ENCODE measurements at regions not wholly inside any gene's neighbourhood (a gene's known extent, or its start where the extent isn't known, plus 50 kb on each side); places are given as distances from the start of the nearest gene placed in this dataset.

DNA sequence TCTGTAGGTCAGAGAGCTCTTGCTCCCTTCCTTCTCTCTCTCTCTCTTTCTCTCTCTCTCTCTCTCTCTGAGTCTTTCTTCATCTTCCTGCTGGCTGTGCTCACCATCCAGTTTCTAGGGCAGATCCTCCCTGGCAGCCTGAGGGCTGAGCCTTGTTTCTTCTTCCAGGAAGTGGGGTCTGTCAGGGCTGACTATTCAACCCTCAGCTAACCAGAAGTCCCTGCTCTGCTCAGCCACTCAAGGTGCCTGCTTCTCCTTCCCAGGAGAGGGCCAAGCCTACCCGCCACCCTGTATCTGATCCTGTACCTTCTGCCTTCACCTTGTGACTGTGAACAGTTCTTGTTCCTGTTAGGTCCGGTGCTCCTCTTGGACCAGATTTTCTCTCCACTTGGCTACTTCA lies 107.6 kb upstream of the ETV3 start:
- H4K8ac ChIP-seq (ENCODE audit: low read depth in 2 of 2, low read length in 2 of 2): no peak overlapping the region
- intact Hi-C loops (cut with micrococcal nuclease): no loop called here
- no peak overlapping the region for H2AFZ ChIP-seq (replicated peaks; ENCODE audit: low read length, poor library complexity)
- H4K91ac ChIP-seq (ENCODE audit: insufficient read depth, low read depth, low read length): no peak overlapping the region
- no peaks in the 10 kb centered on the region for H3K4me1 ChIP-seq (ENCODE audit: control insufficient read depth, insufficient read depth, low read length)
- H3K56ac ChIP-seq (ENCODE audit: extremely low read depth, insufficient read depth, low read length): no peak overlapping the region
- CTCF ChIA-PET: no interaction called here
- no peak overlapping the region for H2BK5ac ChIP-seq (ENCODE audit: low read depth, low read length, poor library complexity, severe bottlenecking)
- no peaks in the 10 kb centered on the region for H4K20me1 ChIP-seq (ENCODE audit: insufficient read depth, low read length)
- H3K9me3 ChIP-seq (ENCODE audit: control insufficient read depth, insufficient read depth, low read length): no peaks in the 10 kb centered on the region
- dilution Hi-C loops (cut with HindIII; ENCODE audit: low sequenced_read_pairs, unreplicated experiment): no loop called here
- H4K5ac ChIP-seq (ENCODE audit: low read depth, low read length): no peak overlapping the region
- no peaks in the 10 kb centered on the region for H3K36me3 ChIP-seq (ENCODE audit: control insufficient read depth, insufficient read depth, low read length)
- H3K4me3 ChIP-seq (ENCODE audit: insufficient read depth, low read depth, low read length): no peak overlapping the region
- H2AK9ac ChIP-seq (replicated peaks; ENCODE audit: low read depth, low read length, poor library complexity): no peak overlapping the region
- H3K79me1 ChIP-seq (ENCODE audit: low read depth in 1 of 2, low read length in 2 of 2): no peaks in the 10 kb centered on the region
- H3K9ac ChIP-seq (ENCODE audit: low read depth, low read length): no peak overlapping the region
- no peak overlapping the region for H3K23ac ChIP-seq (ENCODE audit: low read depth, low read length)
- DNase-seq: no peak
- no peak for TF ChIP-seq MXI1 (IDR thresholded peaks at IDR 0.05; ENCODE audit: borderline replicate concordance, low read depth, low read length)
- no TSS peak for BruUV-seq (replicated peaks)
- POLR2A ChIA-PET (ENCODE audit: unreplicated experiment): no interaction called here
- no peak overlapping the region for H2BK120ac ChIP-seq (ENCODE audit: low read depth, low read length)
- no peak overlapping the region for H3K4me2 ChIP-seq (ENCODE audit: low read depth, low read length)
- in situ Hi-C loops (cut with MboI; ENCODE audit: low sequenced_read_pairs): no loop called here
- 60% methylated on average over 2 of the region's 2 CpGs; no CpG with 5 or more reads in 1 of the 2 experiments for WGBS, 2 experiments (ENCODE audit: extremely low coverage in 2 of 2, insufficient read length in 1 of 2)
- H3K27me3 ChIP-seq (ENCODE audit: control insufficient read depth, insufficient read depth, low read length): no peaks in the 10 kb centered on the region
- H2BK20ac ChIP-seq (ENCODE audit: low read depth, low read length): no peak overlapping the region
- no peak overlapping the region for H2BK15ac ChIP-seq (ENCODE audit: low read depth, low read length)
- H2AK5ac ChIP-seq (ENCODE audit: low read depth, low read length): no peak overlapping the region
- no peak for ATAC-seq (ENCODE audit: low read depth)
- no peak overlapping the region for H3K4ac ChIP-seq (ENCODE audit: low read depth, low read length)
- H3K18ac ChIP-seq (ENCODE audit: low read depth, low read length): no peak overlapping the region
- no peak overlapping the region for H3K14ac ChIP-seq (replicated peaks; ENCODE audit: low read depth, low read length)
- H3K9me1 ChIP-seq (ENCODE audit: insufficient read depth, low read length): no peaks in the 10 kb centered on the region
- H3K27ac ChIP-seq (ENCODE audit: insufficient read depth, low read length): no peak overlapping the region
